ENCODE measurements at regions not wholly inside any gene's neighbourhood (a gene's known extent, or its start where the extent isn't known, plus 50 kb on each side); places are given as distances from the start of the nearest gene placed in this dataset.

DNA sequence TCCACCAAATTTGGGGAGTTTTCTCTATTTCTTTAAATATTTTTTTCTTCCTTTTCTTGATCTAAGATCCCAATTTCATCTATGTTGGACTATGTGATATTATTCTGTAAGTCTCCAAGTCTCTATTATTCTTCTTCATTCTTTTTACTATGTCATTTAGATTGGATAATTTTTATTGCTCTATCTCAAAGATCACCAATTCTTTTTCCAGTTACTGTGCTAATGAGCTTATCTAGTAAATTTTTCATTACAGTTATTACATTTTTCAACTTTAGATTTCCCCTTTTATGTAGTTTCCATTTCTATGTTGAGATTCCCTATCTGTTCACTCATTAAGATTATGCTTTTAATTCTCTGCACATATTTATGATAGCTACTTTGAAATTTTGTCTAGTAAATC is 131.6 kb upstream of the NAMPT start:
- Histone ChIP-seq H3K27me3 (ENCODE audit: insufficient read depth, low read length) (no peaks in the 10 kb centered on the region), H3K36me3 (ENCODE audit: control insufficient read depth in 1 of 2, insufficient read depth in 2 of 2, low read length in 2 of 2) (no peaks in the 10 kb centered on the region), H3K4me1 (ENCODE audit: control insufficient read depth in 1 of 2, insufficient read depth in 2 of 2, low read length in 2 of 2) (peaks cover 0 to 5% of the 10 kb centered on the region in 2 experiments; a peak in 1 of 4 replicates), H3K4me2 (ENCODE audit: low read length) (no peak overlapping the region), H3K9ac (ENCODE audit: low read length) (no peak overlapping the region), H4K20me1 (ENCODE audit: insufficient read depth) (no peaks in the 10 kb centered on the region), H3K27ac (ENCODE audit: low read depth, low read length) (no peak overlapping the region), H3K9me2 (ENCODE audit: insufficient read depth) (no peaks in the 10 kb centered on the region), H3K4me3 (replicated peaks in 1 of 2; ENCODE audit: low read depth in 1 of 2, low read length in 2 of 2) (no peak overlapping the region), H3K9me3 (ENCODE audit: control insufficient read depth in 1 of 2, insufficient read depth in 1 of 2, low read depth in 1 of 2, low read length in 2 of 2) (no peaks in the 10 kb centered on the region), H3K79me2 (ENCODE audit: insufficient read depth, low read length) (no peaks in the 10 kb centered on the region), H2AFZ (ENCODE audit: low read depth, low read length, poor library complexity, severe bottlenecking) (no peak overlapping the region)
- ChIA-PET CTCF (no interaction called here), POLR2A (interaction anchor here (1.1 kb wide), 1 partner anchor 131 kb away, joined by 3 read pairs; the partner anchor contains the start of gene NAMPT), RAD21 (ENCODE audit: low non-redundant PET in 1 of 2, low total read pairs in 2 of 2, uncharacterized antibody in 2 of 2, unreplicated experiment in 2 of 2) (no interaction called here)
- intact Hi-C loops (cut with micrococcal nuclease): no loop called here
- no TSS peak for BruUV-seq (replicated peaks)
- TF ChIP-seq CEBPB (IDR thresholded peaks at IDR 0.05; ENCODE audit: low read depth) (no peak), SRF (IDR thresholded peaks at IDR 0.05; ENCODE audit: low read depth) (no peak), ZFX (IDR thresholded peaks at IDR 0.05) (no peak), CBX3 (IDR thresholded peaks at IDR 0.05; ENCODE audit: low read depth) (no peak), EZH2phosphoT487 (IDR thresholded peaks at IDR 0.05; ENCODE audit: borderline replicate concordance) (no peak), ELF1 (IDR thresholded peaks at IDR 0.05; ENCODE audit: borderline replicate concordance, low read depth) (no peak), EGR1 (IDR thresholded peaks at IDR 0.05; ENCODE audit: low read depth) (no peak), JUND (IDR thresholded peaks at IDR 0.05) (no peak), ZNF274 (IDR thresholded peaks at IDR 0.05; ENCODE audit: low read depth, low read length) (no peak), POLR2AphosphoS5 (IDR thresholded peaks at IDR 0.05; ENCODE audit: low read depth, low read length) (no peak), EZH2 (IDR thresholded peaks at IDR 0.05) (no peak), SP1 (IDR thresholded peaks at IDR 0.05; ENCODE audit: low read depth) (no peak), SIN3A (IDR thresholded peaks at IDR 0.05; ENCODE audit: low read depth) (no peak), RAD21 (IDR thresholded peaks at IDR 0.05; ENCODE audit: low read depth) (no peak)
- TF ChIP-seq, protein P1, sequence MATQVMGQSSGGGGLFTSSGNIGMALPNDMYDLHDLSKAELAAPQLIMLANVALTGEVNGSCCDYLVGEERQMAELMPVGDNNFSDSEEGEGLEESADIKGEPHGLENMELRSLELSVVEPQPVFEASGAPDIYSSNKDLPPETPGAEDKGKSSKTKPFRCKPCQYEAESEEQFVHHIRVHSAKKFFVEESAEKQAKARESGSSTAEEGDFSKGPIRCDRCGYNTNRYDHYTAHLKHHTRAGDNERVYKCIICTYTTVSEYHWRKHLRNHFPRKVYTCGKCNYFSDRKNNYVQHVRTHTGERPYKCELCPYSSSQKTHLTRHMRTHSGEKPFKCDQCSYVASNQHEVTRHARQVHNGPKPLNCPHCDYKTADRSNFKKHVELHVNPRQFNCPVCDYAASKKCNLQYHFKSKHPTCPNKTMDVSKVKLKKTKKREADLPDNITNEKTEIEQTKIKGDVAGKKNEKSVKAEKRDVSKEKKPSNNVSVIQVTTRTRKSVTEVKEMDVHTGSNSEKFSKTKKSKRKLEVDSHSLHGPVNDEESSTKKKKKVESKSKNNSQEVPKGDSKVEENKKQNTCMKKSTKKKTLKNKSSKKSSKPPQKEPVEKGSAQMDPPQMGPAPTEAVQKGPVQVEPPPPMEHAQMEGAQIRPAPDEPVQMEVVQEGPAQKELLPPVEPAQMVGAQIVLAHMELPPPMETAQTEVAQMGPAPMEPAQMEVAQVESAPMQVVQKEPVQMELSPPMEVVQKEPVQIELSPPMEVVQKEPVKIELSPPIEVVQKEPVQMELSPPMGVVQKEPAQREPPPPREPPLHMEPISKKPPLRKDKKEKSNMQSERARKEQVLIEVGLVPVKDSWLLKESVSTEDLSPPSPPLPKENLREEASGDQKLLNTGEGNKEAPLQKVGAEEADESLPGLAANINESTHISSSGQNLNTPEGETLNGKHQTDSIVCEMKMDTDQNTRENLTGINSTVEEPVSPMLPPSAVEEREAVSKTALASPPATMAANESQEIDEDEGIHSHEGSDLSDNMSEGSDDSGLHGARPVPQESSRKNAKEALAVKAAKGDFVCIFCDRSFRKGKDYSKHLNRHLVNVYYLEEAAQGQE (IDR thresholded peaks at IDR 0.05; ENCODE audit: low read depth): no peak
- TF ChIP-seq, protein P2, sequence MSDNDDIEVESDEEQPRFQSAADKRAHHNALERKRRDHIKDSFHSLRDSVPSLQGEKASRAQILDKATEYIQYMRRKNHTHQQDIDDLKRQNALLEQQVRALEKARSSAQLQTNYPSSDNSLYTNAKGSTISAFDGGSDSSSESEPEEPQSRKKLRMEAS (IDR thresholded peaks at IDR 0.05): no peak
- TF ChIP-seq, protein P3, sequence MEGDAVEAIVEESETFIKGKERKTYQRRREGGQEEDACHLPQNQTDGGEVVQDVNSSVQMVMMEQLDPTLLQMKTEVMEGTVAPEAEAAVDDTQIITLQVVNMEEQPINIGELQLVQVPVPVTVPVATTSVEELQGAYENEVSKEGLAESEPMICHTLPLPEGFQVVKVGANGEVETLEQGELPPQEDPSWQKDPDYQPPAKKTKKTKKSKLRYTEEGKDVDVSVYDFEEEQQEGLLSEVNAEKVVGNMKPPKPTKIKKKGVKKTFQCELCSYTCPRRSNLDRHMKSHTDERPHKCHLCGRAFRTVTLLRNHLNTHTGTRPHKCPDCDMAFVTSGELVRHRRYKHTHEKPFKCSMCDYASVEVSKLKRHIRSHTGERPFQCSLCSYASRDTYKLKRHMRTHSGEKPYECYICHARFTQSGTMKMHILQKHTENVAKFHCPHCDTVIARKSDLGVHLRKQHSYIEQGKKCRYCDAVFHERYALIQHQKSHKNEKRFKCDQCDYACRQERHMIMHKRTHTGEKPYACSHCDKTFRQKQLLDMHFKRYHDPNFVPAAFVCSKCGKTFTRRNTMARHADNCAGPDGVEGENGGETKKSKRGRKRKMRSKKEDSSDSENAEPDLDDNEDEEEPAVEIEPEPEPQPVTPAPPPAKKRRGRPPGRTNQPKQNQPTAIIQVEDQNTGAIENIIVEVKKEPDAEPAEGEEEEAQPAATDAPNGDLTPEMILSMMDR (IDR thresholded peaks at IDR 0.05 in 2 of 3, conservative IDR thresholded peaks at IDR 0.05 in 1 of 3; ENCODE audit: borderline replicate concordance in 1 of 3, insufficient read depth in 1 of 3, low read depth in 2 of 3, low read length in 2 of 3): no peak
- TF ChIP-seq, protein P4, sequence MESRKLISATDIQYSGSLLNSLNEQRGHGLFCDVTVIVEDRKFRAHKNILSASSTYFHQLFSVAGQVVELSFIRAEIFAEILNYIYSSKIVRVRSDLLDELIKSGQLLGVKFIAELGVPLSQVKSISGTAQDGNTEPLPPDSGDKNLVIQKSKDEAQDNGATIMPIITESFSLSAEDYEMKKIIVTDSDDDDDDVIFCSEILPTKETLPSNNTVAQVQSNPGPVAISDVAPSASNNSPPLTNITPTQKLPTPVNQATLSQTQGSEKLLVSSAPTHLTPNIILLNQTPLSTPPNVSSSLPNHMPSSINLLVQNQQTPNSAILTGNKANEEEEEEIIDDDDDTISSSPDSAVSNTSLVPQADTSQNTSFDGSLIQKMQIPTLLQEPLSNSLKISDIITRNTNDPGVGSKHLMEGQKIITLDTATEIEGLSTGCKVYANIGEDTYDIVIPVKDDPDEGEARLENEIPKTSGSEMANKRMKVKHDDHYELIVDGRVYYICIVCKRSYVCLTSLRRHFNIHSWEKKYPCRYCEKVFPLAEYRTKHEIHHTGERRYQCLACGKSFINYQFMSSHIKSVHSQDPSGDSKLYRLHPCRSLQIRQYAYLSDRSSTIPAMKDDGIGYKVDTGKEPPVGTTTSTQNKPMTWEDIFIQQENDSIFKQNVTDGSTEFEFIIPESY (IDR thresholded peaks at IDR 0.05; ENCODE audit: extremely low read depth, insufficient replicate concordance, low read length): no peak
- no peak for ATAC-seq
- no peak for DNase-seq (ENCODE audit: low read depth, low spot score)

Data from HCT116 (cell line).